NCI-H345 treated with DMSO at 0.1 percent for 48 hours (cell line): ENCODE measurements at regions not wholly inside any gene's neighbourhood (a gene's known extent, or its start where the extent isn't known, plus 50 kb on each side); places are given as distances from the start of the nearest gene placed in this dataset.

Experiments
- DNase-seq: peaks from one replicate; lab custom pipeline; 2025; ENCODE audit not compliant: unreplicated experiment; lab: John Stamatoyannopoulos, UW

GRCh38 chr4:36930562-36931111 is 313.9 kb upstream of the NWD2 start:
- no peak for DNase-seq

GRCh38 chr4:36944232-36944631 is 300.3 kb upstream of the NWD2 start:
- DNase-seq: no peak

- no peak for DNase-seq
Measured at GRCh38 chr4:36961420-36961819, 283.1 kb upstream of the NWD2 start.

GRCh38 chr4:36966756-36967460 is 277.6 kb upstream of the NWD2 start:
- DNase-seq: no peak

GRCh38 chr4:36979533-36979932 is 265.0 kb upstream of the NWD2 start:
- DNase-seq: no peak

GRCh38 chr4:36990128-36990872 is 254.2 kb upstream of the NWD2 start:
- DNase-seq: no peak

GRCh38 chr4:36997727-36998126 is 246.8 kb upstream of the NWD2 start:
- DNase-seq: no peak

- no peak for DNase-seq
Measured at GRCh38 chr4:37000281-37000680, 244.3 kb upstream of the NWD2 start.

GRCh38 chr4:37001688-37002436 is 242.7 kb upstream of the NWD2 start:
- DNase-seq: no peak

- DNase-seq: no peak
Measured at GRCh38 chr4:37002625-37003024, 241.9 kb upstream of the NWD2 start.

- DNase-seq: peak; percentile 37
Measured at GRCh38 chr4:37008199-37008598, 236.3 kb upstream of the NWD2 start.

GRCh38 chr4:37014584-37014983 is 230.0 kb upstream of the NWD2 start:
- DNase-seq: no peak

GRCh38 chr4:37015391-37015790 is 229.2 kb upstream of the NWD2 start:
- no peak for DNase-seq

- DNase-seq: no peak
Measured at GRCh38 chr4:37023504-37023903, 221.0 kb upstream of the NWD2 start.

- DNase-seq: no peak
Measured at GRCh38 chr4:37023996-37024395, 220.5 kb upstream of the NWD2 start.

GRCh38 chr4:37040816-37041215 is 203.7 kb upstream of the NWD2 start:
- no peak for DNase-seq

- no peak for DNase-seq
Measured at GRCh38 chr4:37043342-37043741, 201.2 kb upstream of the NWD2 start.

- no peak for DNase-seq
Measured at GRCh38 chr4:37051111-37051510, 193.4 kb upstream of the NWD2 start.

- no peak for DNase-seq
Measured at GRCh38 chr4:37051866-37052265, 192.7 kb upstream of the NWD2 start.

GRCh38 chr4:37054531-37055077 is 189.9 kb upstream of the NWD2 start:
- no peak for DNase-seq

GRCh38 chr4:37058826-37059225 is 185.7 kb upstream of the NWD2 start:
- DNase-seq: peak; percentile 25
